ENCODE measurements at regions not wholly inside any gene's neighbourhood (a gene's known extent, or its start where the extent isn't known, plus 50 kb on each side); places are given as distances from the start of the nearest gene placed in this dataset.

GRCh38 chr16:9188721-9189120 lies 97.3 kb downstream of the HAPSTR1 start:
- no peak for TF ChIP-seq CTCF (IDR thresholded peaks at IDR 0.05; ENCODE audit: low read length)
- TF ChIP-seq EZH2 (optimal IDR thresholded peaks at IDR 0.05; ENCODE audit: low read depth, low read length) = no peak
